D721Med (cell line): ENCODE measurements at regions not wholly inside any gene's neighbourhood (a gene's known extent, or its start where the extent isn't known, plus 50 kb on each side); places are given as distances from the start of the nearest gene placed in this dataset.

Experiments
- DNase-seq: peaks from one replicate; pipeline ENCODE4 v3.0.0; 2011; ENCODE audit warnings: low spot score; ENCODE audit not compliant: insufficient read length
- FAIRE-seq: peaks from 2 replicates; lab custom pipeline; 2011; peaks lifted over from hg19 to GRCh38; lab: Jason Lieb, UNC
- TF ChIP-seq, protein P1 (sequence below): IDR thresholded peaks from 2 replicates; pipeline ENCODE4 v1.5.1; 2012; ENCODE audit warnings: mild to moderate bottlenecking, control low read depth; ENCODE audit not compliant: insufficient read depth; ENCODE audit errors: missing control alignments

DNA sequence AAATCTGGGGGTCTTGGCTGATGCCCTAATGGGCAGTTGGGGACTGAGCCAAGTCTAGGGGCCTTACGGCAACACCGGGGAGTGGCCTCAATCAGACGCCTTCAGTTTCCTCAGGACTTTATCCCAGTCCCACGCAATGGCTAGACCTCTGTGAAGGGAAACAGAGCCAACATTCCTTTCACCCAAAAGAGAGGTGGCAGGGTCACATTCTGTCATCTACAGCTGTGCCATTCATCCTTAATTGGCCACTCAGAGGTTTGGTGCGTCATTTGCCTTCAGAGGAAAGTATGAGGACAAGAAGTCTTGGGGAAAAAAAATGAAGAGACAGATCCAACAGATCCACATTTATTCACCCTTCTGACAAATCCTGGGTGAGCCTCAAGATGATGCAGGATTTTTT is 166.9 kb upstream of the AVPR1A start:
- no peak for DNase-seq
- FAIRE-seq = no peak
- TF ChIP-seq, protein P1, sequence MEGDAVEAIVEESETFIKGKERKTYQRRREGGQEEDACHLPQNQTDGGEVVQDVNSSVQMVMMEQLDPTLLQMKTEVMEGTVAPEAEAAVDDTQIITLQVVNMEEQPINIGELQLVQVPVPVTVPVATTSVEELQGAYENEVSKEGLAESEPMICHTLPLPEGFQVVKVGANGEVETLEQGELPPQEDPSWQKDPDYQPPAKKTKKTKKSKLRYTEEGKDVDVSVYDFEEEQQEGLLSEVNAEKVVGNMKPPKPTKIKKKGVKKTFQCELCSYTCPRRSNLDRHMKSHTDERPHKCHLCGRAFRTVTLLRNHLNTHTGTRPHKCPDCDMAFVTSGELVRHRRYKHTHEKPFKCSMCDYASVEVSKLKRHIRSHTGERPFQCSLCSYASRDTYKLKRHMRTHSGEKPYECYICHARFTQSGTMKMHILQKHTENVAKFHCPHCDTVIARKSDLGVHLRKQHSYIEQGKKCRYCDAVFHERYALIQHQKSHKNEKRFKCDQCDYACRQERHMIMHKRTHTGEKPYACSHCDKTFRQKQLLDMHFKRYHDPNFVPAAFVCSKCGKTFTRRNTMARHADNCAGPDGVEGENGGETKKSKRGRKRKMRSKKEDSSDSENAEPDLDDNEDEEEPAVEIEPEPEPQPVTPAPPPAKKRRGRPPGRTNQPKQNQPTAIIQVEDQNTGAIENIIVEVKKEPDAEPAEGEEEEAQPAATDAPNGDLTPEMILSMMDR = no peak

- DNase-seq (no peak), FAIRE-seq (no peak)
- TF ChIP-seq, protein P1 = no peak
Measured at GRCh38 chr12:63317286-63317846, 166.4 kb upstream of the AVPR1A start.

DNA sequence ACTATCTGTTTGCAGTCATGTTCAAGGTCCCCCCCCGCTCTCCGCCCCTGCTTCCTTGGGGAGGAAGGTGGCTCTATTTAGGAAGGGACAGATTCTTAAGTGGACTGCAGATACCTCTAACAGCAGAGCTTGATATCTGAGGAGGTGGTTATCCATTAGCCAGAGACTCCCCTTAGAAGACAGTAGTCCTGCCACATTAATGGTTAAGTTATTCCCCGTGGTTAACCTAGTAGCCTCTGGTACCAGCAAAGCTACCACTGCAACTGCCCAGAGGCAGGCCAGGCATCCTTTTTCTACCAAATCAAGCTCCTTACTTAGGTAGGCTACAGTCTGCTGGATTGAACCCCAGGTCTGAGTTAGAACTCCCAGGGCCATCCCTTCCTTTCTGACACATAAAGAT is 162.1 kb upstream of the AVPR1A start:
- TF ChIP-seq, protein P1 = no peak
- FAIRE-seq = no peak
- DNase-seq = no peak

DNA sequence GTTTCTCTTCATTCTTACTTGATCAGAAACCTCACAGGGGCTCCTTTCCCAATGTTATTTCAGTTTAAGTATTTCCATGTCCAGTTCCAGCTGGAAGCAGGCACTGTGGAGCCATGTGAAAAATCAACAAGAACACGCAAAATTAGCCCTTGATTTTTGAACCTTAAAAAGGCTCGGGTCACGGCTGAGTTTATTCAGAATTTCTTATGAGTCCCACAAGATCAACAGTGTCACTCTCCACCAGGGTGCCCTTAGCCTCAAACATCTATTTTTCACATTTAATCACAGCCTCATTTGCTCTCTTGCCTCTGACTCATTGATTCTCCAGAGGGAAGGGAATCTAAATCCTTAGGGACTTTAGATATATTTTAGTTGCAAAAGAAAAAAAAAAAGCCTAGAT is 157.7 kb upstream of the AVPR1A start:
- no peak for DNase-seq
- TF ChIP-seq, protein P1 = no peak
- no peak for FAIRE-seq

GRCh38 chr12:63307849-63308248 is 156.8 kb upstream of the AVPR1A start:
- TF ChIP-seq, protein P1 = no peak
- DNase-seq = no peak
- no peak for FAIRE-seq

DNA sequence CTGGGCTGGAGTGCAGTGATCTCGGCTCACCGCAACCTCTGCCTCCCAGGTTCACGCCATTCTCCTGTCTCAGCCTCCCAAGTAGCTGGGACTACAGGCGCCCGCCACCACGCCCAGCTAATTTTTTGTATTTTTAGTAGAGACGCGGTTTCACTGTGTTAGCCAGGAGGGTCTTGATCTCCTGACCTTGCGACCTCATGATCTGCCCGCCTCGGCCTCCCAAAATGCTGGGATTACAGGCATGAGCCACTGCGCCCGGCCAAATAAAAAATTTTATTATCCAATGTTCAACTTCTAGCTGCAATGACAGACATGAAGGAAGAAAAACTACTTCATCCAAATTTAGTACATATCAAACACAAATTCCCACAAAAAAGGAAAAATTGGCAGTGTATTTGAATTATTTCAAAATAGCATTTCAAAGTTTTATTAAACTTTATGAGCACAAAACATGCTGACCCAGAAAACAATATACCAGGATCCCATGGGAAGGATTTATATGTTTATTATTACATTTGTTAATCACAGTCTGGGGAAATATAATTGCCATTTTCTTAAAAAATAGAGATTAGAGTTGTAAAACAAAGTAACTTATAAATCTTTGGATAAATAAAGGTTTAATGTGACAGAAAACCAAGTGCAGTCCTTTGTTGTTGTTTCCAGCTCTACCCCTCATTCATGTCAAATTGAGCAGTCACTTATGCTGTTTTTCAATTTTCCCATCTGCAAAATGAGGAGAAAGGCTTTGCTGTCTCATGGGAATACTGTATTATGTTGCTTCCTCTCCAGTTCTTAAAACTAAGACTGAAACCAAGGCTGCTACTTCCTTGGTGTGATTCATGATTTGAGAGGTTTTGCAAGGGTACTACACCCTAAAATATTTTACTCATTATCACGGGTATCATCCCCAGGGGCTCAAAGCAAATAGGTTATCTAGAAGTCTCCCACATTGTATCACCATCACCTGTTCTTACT is 155.2 kb upstream of the AVPR1A start:
- TF ChIP-seq, protein P1 = no peak
- DNase-seq = no peak
- no peak for FAIRE-seq
